ENCODE measurements at regions not wholly inside any gene's neighbourhood (a gene's known extent, or its start where the extent isn't known, plus 50 kb on each side); places are given as distances from the start of the nearest gene placed in this dataset.

- no peak for DNase-seq
These were observed 336.8 kb upstream of the IGFBP3 start for GRCh38 chr7:46257761-46258448.

DNA sequence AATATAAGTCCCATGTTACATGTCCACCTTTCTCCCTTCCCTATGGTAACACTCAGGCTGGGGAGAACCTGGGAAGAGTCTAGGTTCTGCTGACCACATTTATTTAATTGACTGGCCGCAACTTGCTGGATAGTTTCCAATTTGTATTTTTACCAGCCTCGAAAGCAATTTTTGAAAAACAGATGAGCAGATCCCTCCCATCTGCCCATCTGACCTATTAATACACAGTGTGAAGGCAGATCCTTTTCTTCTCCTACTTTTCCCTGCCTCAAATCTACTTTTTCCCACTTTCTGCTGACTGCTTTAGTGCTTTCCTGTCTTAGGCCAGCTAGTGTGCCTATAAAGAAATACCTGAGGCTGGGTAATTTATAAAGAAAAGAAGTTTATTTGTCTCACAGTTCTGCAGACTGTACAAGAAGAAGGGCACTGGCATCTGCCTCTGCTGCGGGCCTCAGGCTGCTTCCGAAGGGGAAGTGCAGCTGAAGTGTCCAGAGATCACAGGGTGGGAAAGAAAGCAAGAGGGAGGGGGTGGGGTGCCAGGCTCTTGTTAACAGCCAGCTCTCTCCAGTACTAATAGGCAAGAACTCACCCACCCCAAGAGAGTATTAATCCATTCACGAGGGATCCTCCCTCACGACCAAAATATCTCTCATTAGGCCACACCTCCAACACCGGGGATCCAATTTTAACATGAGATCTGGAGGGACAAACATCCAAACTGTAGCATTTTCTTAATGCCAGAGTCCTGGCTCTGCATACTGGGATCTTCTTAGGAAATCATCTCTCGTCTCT is 336.0 kb upstream of the IGFBP3 start:
- no peak for DNase-seq

- no peak for DNase-seq
These were observed 332.4 kb upstream of the IGFBP3 start for GRCh38 chr7:46253520-46253919.

GRCh38 chr7:46247664-46248063 is 326.6 kb upstream of the IGFBP3 start:
- no peak for DNase-seq

DNA sequence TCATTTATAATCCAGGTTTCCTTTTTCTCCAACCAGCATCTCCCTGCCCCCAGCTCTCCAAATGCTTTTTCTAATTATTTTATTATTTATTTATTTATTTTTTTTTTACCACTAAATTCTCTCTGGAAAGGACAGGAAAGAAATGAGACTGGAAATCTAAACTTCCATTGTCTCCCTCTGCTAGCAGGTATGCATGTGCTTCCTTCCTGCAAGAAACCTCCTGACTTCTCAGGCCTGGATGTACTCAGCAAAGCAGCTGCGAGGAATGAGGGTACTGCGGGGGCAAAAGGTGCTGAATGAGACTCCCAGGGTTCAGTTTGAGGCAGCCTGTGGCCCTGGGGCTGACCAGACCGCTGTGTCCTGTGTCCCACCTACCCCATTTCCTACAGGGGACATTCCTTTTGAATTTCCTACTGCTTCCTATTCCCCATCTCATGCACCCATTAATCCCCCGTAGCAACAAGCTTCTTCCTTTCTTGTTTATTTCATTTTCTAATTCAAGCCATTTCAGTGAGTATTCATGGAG is 324.6 kb upstream of the IGFBP3 start:
- no peak for DNase-seq

DNA sequence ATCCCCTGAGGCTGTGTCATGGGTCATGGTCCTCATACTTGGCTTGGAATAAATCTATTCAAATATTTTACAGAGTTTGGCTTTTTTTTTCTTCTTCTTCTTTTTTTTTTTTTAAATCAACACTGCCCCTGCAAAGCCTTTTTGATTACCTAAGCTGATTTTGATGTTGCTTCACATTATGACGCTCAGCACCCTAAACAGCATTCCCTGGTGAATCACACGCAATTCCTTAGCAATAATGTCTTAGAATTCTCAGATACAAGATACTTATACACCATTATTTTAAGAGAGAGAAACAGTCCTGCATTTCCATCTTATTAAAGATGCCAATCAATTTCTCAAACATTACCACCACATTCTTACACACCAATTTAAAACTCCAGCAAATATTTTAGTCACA is 323.7 kb upstream of the IGFBP3 start:
- DNase-seq: no peak

DNA sequence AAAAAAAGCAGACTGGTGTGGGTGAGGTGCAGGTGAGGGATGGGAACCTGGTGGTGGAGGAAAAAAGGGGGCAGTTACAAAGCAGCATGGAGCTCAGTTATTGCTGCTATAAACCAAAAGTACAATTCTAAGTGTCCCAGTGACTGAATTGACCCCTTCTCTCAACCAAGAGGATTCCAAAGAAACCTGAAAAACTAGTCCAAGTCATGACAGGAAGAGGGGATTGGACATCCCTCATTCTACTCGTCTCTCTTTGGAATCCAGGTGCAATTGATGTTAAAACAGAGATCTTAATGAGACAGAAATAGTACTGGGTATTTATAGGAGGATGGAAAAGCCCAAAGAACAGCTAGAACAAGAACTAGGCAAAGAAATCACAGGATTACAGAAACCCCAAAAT is 322.3 kb upstream of the IGFBP3 start:
- no peak for DNase-seq

- DNase-seq: no peak
These were observed 318.8 kb upstream of the IGFBP3 start for GRCh38 chr7:46239846-46240245.

- DNase-seq: no peak
These were observed 316.4 kb upstream of the IGFBP3 start for GRCh38 chr7:46237466-46237865.

DNA sequence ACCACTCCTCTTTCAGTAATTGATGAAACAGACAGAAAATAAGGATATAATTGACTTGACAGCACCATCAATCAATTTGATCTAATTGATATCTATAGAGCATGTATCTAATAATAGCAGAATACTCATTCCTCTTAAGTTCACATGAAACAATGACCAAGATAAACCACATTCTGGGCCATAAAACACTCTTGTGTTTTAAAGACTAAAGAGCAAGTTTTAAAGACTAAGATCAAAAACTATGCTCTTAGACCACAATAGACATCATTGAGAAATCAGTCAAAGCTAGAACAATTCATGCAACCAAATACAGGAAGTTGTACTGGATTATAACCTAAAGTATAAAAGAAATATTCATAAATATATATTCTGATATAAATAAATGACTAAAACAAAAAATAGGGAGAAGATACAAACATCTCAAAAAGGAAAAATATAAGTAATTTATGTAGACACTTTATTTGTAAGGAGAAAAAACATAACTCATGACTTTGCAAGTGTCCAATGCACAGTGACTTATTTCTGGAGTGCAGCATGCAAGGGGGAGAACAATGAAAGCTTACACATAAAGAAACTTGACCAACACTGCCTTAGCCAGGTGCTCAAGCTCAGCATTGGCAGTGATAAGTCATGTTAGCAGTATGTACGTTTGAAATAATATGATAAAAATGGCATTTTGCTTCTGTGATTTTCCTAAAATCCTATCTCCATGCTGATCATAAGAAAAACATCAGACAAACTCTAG is 312.7 kb upstream of the IGFBP3 start:
- DNase-seq: no peak

- no peak for DNase-seq
These were observed 309.9 kb upstream of the IGFBP3 start for GRCh38 chr7:46230990-46231305.

GRCh38 chr7:46230298-46230989 is 309.4 kb upstream of the IGFBP3 start:
- no peak for DNase-seq

DNA sequence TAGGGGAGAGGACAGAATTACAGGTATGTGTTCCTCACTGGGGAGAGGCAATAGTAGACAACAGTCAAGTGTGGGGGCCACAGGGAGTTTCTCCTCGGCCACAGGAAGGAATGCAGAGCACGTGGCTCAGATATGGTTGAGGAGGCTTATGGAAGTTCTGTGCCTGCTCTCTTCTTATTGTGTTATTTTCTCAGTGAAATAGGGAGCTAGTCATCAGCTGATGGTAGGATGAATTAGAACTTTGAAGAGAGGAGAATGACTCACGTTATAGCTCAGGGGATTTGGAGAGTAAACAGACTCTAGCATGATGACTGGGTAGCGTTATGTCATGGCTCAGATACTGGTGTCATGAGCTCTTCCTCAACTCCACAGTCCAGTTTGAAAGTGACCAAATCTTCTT is 308.3 kb upstream of the IGFBP3 start:
- no peak for DNase-seq

DNA sequence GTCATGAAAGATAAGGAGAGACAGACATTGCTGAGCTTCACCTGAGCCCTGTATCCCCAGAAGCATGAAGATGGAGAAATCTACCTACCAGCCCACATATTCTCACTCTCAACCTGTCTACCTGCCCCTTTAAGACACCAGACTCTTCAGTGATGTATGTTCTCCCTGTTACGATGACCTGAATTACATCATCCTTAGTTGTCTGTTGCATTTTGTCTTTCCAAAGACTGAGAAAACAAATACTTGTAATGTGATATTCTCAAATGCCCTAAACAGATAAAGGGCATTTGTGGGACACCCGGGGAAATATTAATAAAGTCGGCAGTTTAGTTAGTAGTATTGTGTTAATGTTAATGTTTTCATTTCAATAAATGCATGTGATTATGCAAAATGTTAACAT is 305.8 kb upstream of the IGFBP3 start:
- DNase-seq: no peak

GRCh38 chr7:46224363-46224762 is 303.3 kb upstream of the IGFBP3 start:
- no peak for DNase-seq

DNA sequence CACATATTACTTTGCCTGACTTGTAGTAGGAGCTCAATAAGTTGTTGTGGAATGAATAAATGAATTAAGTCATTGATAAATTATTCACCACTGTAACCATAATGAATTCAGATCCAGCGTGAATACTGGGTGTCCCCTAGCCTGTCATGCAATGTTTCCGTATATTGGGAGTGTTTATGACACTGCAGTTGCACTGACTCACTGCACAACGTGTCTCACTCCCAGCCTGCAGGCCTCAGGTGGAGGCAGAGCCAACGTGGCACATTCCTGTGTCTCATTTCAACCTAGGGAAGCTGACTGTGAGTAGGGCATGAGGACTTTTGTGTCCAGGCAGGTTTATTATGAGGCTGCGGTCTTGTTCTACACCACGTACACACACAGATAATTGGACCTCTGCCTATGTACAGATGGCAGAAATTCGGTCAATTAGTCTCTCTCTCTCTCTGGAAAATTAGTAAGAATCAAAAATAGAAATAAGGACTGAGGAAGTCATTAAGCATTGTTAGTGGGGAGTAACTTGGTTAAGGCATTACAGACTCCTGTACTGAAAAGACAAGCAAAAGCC is 299.1 kb upstream of the IGFBP3 start:
- no peak for DNase-seq

- no peak for DNase-seq
These were observed 297.6 kb upstream of the IGFBP3 start for GRCh38 chr7:46218461-46219200.

DNA sequence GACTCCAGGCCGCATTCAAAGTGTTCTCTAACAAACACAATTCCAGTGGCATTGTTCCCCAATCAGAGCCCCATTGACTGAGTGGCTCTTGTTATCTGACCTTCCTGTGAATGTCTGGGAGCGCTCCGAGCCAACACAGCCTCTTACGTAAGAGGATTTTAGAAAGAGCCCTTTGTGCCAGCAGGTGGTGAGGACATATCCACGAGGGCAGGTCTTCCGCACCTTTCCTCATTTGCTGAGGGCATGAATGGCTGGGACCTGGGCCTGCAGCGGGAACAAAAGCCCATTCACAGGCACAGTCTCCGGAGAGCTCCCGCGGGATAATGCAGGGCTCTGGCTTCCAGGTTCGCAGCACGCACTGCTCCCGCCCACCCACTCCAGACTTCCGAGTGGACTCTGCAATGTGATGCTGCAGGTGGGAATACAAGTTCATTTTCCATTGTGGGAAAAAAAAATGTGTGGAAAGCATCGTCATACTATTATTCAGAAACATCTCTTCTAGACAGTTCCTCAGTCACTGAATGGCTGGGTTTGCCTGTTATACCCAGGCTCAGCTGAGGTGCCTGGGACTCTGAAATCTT is 295.0 kb upstream of the IGFBP3 start:
- peak; percentile 47 for DNase-seq

DNA sequence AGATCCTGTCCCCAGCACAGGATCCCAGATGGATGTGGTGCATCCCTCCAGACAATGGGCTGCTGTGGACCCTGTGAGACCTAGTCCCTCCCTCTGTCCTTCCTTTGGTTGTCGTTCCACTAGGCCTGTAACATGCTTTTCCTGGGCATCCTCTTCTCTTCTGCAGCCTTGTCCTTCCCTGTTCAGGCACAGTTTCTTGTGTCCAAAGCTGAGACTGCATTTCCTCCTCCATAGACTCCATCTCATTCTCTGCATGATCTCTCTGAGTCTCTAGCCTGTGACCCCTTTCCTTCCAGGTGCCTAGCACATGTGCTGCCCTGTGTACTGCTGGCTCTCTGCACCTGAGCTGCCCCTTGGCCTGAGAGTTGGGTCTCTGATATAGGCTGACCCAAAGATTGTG is 293.5 kb upstream of the IGFBP3 start:
- no peak for DNase-seq

- no peak for DNase-seq
These were observed 292.1 kb upstream of the IGFBP3 start for GRCh38 chr7:46213154-46213537.

DNA sequence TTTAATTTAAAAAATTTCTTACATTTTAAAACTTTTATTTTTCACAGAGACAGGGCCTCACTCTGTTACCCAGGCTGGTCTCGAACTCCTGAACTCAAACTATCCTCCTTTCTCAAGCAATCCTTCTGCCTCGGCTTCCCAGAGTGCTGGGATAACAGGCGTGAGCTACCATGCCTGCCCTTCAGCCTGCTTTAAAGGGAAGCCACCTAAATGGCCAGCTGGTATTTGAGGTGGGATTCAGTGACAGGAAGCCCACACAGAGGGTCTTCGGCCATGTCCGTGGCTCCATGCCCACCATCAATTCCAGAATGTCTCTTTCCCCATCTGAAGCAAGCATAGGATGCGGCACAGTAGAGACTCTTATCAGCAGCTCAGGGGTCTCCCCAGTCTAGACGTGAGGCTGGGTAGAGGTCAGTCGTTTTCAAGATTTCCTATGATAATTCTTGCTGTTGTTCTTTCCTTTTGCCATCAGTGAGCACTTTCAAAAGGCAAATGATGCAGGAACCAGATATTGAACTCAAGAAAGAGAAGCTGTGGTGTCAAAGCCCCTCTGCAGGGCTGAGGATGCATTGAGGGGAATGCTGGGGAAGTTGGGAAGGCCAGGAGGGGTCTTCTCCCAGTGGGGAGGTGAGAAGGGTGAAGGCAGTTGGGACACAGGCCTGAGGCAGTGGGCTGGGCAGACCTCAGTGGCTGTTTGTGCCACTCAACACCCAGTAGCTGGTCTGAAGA is 291.5 kb upstream of the IGFBP3 start:
- no peak for DNase-seq

Measured in retina (tissue), 1 donor.